Ovary (tissue), 3 donors: ENCODE measurements at regions not wholly inside any gene's neighbourhood (a gene's known extent, or its start where the extent isn't known, plus 50 kb on each side); places are given as distances from the start of the nearest gene placed in this dataset.

ENCODE experiments used
- EP300 ChIP-seq: sonication (generic); formaldehyde crosslinking; IDR thresholded peaks from one replicate; pipeline ENCODE4 v1.6.1; 2017; ENCODE audit warnings: antibody characterized with exemption
- TF ChIP-seq, protein P1 (sequence below), 3 donors: fragments of 450-650 bp in 2 of 3; fragments of 200-600 bp in 1 of 3; IDR thresholded peaks; one replicate each; pipeline versions ENCODE4 v1.5.1 to v1.8.0; 2016 to 2022; ENCODE audit warnings: antibody characterized with exemption in 3 of 3, mild to moderate bottlenecking in 1 of 3
- donor health status: DM: no; HTN: no; CAD: no.

DNA sequence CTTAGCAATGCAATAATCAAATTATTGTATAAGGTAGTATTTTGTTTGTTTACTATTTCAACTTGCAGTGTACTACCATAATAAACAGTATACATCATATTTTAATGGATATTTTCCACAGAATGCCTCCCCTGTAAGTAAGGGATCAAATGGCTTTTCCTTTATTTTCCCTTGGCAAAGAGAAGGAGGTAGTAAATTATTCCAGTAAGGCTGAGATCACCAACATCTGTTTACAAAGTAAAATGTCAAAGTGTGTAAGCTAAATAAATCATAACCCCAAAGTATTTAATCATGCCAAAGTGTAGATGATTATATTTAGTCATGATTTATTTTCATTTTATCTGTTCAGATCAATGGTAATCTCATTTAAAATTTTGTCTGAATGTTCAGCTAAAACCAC lies 537.6 kb downstream of the PRDM9 start:
- TF ChIP-seq, protein P1, sequence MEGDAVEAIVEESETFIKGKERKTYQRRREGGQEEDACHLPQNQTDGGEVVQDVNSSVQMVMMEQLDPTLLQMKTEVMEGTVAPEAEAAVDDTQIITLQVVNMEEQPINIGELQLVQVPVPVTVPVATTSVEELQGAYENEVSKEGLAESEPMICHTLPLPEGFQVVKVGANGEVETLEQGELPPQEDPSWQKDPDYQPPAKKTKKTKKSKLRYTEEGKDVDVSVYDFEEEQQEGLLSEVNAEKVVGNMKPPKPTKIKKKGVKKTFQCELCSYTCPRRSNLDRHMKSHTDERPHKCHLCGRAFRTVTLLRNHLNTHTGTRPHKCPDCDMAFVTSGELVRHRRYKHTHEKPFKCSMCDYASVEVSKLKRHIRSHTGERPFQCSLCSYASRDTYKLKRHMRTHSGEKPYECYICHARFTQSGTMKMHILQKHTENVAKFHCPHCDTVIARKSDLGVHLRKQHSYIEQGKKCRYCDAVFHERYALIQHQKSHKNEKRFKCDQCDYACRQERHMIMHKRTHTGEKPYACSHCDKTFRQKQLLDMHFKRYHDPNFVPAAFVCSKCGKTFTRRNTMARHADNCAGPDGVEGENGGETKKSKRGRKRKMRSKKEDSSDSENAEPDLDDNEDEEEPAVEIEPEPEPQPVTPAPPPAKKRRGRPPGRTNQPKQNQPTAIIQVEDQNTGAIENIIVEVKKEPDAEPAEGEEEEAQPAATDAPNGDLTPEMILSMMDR (IDR thresholded peaks at IDR 0.05): no peak
- no peak for TF ChIP-seq EP300
